Right kidney (tissue), 1 donor: ENCODE measurements at regions not wholly inside any gene's neighbourhood (a gene's known extent, or its start where the extent isn't known, plus 50 kb on each side); places are given as distances from the start of the nearest gene placed in this dataset.
"Not testable (repeated sequence)": the region's sequence is repeated elsewhere in the genome, so short reads cannot be mapped to it uniquely, and the experiment has no call there.

Experiments used
- DNase-seq: peaks from one replicate; pipeline ENCODE4 v3.0.0-alpha.2; 2016

DNA sequence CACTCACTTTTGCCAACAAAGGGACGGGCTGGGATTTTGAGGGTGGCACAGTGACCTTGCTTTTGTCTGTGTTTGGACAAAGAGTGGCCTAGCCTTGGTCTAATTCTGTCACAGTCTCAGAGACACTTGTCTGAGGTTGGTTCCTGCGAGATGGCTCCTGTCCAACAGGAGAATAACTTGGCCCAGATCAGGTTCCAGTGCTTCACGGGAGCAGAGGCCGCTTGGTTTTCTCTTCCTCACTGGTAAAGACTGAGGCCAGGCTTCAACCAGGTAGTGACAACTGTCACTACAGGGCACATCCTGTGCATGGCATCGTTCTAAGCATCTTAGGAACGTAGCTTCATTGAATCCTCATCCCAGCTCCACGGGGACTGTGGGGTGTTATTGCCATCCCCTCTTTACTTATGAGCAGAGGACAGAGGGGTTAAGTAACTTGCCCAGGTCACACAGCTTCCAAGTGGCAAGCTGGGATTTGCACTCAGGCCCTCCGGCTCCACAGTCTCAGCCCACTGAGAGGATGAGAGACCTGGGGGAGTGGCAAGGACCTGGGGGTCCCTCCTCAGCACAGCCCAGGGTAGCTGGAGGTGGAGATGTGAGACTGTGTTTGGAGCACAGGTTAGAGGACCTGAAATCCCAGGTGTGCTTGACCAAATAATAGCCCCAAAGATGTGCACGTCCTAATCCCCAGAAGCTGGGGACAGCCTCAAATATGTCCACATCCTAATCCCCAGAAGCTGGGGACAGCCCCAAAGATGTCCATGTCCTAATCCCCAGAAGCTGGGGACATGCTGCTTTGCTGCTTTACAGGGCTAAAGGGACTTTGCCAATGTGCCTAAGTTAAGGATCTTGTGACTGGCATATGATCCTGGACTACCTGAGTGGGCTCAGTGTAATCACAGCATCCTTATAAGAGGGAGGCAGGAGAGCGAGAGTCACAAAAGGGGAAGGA, 179.2 kb upstream of the RTL1 start:
- no peak for DNase-seq

DNA sequence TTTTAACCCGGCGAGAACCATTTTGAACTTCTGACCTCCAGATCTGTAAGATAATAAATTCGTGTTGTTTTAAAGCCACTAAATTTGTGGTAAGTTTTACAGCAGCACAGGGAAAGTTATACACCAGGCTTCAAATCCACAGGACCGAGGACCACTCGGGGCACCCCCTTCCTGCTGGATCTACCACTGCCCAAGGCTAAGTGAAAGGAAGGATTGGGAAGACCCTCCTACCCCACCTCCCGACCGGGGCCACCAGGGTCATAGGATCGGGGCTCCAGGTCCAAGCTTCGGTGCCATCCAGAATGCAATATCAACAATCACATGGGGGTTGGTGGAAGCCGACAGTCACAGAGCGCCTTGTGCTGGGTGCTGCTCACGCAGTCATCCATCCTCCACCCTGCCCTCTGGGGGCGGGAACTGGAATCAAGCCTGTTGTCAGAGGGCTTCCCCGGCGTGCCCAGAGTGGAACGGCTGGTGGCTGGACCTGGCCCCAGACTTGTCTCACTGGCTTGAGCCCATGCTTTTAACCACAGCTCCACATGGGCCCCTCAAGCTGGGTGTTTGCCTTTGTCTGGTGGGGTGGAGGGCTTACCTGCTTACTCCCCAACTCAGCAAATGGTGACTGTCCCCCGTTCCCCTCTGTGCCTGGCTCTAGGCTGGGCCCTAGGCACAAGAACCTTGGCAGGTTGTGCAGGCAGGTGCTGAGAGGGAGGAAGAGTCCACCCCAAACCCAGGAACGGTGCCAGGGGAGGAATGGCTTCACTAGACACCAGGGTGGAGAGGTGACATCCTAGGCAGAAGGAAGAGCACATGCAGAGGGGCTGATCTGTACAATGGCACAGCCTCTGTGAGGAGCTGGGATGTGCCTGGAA, 180.3 kb upstream of the RTL1 start:
- DNase-seq, result no peak

DNA sequence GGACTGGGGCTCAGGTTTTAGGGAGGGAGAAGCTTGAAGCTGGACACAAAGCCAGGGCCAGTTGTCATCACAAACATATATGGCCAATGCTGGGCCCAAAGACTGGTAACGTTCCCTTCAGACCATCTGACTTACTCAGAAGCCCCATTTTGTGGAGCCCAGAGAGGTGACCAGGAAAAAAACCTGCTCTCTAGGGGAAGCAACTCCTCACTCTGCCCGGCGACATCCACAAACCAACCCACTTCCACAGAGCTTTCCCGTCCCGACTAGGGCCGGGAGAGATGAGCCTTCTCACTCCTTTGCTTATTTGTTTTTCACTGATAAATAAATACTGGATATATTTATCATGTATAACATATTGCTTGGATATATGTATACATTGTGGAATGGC, 180.9 kb upstream of the RTL1 start:
- DNase-seq, result no peak

DNA sequence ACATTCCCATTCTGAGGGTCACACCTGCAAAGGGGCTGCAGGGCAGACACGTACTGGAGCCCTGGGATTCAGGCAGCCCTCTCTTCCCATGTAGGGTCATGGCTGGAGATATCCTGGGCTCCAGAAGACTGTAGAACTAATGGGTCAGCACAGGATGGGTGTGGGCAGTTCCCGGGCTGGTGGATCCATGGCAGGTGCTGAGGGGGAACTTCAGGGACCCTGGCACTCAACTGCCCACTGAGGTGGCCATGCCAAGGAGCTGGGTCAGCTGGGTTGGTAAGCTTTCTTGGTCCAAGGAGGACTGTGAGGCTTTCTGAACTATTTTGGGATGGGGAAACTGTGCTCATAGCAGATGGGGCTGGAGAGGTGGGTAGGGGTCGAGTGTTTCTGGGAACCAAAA, 183.4 kb upstream of the RTL1 start:
- DNase-seq, result no peak

DNA sequence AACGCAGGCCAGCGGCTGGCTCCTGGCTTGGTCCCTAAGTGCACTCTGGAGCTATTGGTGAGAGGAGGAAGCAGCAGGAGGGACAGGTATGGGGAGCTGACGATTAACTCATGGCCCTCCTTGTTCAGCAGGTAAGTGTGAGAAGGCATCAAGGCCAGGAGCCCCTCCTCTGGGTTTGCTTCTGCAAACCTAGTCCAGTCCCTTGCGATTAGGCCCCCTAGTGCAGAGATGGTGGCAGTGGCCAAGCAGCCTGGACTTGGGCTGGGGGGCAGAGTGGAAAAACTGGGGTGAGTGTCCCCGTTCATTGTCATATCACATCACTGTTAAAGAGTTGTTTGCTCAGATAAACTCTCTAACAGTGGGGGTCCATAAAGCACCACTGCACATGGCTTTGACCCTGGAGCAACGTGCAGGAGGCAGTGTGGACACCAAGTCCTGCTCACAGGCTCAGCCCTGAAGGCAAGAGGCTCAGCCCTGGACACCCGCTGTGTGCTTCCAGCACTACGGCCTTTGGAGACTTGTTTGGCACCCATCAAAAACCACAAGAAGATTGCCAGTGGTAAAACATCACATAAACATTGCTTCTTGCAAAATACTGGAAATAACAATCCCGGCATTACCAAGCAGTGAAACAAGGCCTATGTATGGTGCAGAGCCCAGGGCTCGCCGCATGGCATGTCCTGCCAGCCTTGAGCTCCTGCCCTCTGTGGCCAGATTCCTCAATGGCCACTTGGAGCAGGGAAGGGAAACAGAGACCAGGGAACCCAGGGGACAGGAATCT, 184.3 kb upstream of the RTL1 start:
- DNase-seq, result no peak

DNA sequence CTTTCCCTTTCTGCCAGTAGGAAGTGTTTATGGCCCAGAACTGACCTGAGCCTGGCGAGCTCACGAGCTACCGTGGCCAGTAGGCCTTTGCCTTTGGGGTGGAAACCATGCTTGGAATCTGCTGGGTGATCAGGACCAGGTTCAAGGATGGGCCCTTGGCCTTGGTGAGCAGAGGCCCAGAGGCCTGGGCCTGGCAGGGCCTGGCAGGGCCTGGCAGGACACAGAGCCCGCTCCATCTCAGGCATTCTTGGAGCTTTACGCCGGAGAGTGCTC, 184.8 kb upstream of the RTL1 start:
- DNase-seq, result no peak

DNA sequence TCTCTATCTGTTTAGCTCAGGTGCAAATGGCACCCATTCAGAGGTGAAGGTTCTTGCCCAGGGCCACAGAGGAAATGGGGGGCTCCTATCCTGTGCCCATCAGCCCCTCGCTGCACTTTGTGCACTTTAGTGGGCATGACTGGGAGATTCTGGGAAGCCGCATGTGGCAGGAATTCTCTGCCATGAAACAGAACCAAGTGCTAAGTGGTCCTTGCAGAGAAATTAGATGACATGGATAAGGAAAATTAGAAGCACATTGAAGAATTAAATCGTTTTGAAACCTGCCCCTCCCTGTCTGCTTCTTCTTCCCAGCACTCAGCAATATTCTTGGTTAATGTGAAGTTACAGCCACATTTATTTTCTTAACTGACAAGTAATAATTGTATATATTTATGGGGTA, 185.2 kb upstream of the RTL1 start:
- DNase-seq, result no peak

DNA sequence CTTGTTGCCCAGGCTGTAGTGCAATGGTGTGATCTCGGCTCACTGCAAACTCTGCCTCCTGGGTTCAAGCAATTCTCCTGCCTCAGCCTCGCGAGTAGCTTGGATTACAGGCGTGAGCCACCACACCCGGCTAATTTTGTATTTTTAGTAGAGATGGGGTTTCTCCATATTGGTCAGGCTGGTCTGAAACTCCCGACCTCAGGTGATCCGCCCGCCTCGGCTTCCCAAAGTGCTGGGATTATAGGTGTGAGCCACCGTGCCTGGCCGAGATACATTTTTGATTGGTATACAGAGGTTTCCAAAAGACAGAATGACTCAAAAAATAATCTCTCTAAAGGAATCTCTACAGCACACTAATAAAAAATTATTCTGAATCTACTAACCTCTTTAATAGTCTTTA, 187.0 kb upstream of the RTL1 start:
- not testable (repeated sequence) for DNase-seq

DNA sequence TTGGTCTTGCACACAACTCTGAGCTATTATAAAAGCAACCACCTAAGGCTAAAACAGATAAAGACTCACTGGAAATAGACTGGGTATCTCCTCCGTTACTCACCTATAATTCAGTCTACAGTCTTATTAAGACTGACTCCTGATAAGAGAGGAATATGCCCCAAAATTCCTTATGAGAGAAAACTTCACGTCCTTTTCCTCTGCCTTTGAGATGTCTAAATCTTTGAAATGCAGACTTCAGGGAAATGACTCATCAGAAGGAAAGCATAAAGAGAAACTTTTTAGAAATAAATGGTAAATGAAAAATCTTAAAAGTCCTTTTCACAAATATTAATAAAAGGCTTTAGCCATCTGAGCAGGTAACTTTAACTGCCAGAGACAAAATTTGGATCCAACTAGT, 187.5 kb upstream of the RTL1 start:
- DNase-seq, result no peak

DNA sequence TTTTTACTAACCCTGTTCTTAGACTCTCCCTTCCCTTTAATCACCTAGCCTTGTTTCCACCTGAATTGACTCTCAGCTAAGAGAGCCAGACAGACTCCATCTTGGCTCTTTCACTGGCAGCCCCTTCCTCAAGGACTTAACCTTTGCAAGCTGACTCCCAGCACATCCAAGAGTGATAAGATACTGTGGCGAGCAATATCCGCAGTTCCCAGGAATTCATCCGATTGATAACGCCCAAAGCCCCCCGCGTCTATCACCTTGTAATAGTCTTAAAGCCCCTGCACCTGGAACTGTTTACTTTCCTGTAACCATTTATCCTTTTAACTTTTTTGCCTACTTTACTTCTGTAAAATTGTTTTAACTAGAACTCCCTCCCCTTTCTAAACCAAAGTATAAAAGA, 191.4 kb upstream of the RTL1 start:
- DNase-seq, result not testable (repeated sequence)

DNA sequence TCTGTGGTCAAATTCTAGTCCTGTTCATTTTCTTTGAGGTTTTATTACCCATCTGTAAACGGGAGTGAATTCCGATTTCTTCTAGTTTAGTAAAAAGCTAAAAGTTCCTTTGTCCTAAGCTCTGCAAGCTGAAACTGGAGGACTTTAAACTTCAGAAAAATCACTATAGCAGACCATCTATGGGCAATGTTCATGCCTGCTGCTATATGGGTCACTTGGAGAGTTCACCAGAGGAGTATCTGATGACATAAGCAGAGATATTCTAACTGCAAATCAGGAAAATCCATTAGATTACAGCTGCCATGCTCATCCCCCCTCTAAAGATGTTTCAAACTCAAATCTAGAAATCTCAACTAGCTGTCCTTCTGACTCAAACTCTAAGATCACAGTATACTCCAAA, 193.0 kb upstream of the RTL1 start:
- no peak for DNase-seq

DNA sequence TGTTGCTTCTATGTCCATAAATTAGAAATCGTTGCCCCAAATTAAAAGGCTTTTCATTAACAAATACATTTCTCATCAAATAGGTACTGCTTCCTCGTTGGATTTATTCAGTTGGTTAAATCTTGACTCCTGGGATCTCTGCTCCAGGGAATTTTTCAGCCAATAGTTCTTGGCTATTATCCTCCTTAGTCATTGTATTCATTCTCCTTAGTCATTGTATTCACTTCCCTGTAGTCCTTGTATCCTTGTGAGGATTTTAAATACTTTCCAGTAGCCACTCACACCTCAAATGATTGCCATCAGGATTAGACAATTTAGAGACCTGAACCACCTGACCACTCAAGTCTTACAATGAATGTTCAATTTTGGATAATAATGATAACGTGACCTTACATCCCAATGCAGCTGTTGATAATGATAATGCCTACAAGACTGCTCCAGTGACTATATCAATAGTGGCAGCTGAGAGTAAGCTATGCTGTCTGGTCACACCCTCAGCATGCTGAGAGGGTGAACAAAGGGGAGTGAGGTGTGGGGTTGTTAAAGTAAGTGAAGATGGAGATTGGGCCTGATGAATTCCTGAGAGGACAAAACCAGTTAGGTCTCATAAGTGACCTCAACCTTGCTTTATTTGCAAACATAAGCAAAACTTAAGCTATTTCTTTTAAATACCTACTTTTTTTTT, 193.7 kb upstream of the RTL1 start:
- no peak for DNase-seq

DNA sequence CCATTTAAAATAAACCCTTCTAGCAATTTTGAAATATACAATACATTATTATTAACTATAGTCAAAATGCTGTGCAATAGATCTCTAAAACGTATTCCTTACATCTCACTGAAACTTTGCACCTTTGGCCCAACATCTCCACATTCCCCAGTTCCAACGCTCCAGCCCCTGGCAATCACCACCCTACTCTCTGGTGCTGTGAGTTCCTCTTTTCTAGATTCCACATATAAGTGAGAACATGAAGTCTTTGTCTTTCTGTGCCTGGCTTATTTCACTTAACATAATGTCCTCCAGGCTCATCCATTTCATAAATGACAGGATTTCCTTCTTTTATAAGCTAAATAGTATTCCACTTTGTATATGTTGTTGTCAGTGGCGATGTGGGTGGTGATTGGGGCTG, 194.7 kb upstream of the RTL1 start:
- no peak for DNase-seq

DNA sequence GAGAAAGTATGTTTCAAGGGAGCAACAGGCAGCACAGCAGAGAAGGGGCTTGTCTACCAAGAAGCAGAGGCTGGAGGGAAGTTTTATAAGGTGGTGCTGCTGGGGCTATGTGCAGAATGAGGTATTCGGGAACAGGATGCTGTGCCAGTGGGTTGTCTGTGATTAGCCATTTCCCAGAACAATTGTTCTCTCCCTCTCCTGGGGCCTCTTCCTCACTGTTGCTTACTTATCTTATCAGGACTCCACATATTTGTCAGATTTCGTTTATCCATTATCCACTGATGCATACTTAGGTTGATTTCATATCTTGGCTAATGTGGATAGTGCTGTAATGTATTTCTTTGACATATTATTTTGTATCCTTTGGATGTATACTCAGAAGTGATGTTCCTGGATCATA, 195.1 kb upstream of the RTL1 start:
- DNase-seq, result no peak

DNA sequence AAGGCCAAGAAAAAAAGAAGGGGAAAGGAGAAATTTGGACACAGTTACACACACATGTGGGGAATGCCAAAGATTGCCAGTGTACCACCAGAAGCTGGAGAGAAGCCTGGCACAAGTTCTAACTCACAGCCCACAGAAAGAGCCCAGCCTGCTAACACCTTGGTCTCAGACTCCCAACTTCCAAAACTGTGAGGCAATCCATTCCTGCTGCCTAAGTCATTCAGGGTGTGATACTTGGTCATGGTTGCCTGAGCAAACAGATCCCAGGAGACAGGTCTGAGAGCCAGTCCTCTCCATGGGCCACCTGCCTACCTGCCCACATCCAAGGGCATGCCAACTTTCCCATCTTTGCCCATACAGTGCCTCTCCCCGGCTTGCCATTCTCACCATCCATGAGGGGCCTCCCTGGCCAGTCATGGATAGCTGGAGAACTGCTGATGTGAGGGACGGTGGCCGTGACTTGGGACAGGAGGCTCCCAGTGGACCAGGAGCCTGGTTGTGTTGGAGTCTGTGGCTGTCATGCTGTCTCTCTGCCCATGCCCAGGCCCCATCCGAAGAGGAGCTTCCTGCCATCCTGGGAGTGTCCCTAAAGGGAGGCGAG, 198.0 kb upstream of the RTL1 start:
- DNase-seq, result no peak

DNA sequence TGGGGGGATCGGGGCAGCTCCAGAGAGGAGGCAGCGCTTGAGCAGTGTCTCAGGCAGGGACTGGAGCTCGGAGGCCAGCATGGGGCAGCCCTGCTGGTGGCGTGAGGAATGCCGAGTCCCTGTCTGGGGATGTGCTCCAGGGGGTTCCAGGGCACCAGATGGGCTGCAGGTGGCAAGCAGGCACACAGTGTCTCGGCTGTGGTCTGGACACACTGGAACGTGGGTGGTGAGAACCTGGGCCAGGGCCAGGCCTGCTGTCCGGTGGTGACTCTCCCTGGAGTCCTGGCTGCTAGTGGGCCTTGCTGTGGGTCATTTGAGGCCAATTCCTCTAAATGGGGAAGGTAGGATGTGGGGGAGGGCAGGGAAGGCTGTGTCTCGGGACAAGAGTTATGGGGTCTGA, 199.4 kb upstream of the RTL1 start:
- DNase-seq, result no peak

DNA sequence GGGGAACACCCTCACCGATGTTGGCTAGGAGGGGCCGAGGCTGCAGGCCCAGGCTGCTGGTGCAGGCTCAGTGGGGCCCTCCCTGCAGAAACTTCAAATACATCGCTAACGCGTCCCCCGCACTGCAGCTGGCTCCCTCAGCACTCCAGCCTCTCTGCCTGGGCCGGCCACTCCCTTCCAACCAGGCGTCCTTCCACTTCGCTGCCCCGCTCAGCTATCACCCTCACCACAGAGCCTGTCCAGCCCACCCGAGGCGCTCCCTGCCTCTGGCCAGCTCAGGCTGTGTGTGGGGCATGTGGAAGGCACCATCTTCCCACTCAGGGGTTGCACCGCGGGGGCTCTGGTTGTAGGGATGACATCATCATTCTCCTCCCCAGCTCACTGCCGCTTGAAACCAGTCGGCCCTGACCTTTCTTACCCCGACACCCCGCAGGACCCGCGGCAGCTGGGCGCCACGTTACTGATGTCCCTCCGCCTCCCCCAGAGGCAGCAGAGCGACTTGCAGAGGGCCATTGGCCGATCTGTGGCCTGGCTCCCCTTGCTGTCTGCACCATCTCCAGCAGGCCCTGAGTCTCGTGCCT, 199.9 kb upstream of the RTL1 start:
- DNase-seq, result no peak

DNA sequence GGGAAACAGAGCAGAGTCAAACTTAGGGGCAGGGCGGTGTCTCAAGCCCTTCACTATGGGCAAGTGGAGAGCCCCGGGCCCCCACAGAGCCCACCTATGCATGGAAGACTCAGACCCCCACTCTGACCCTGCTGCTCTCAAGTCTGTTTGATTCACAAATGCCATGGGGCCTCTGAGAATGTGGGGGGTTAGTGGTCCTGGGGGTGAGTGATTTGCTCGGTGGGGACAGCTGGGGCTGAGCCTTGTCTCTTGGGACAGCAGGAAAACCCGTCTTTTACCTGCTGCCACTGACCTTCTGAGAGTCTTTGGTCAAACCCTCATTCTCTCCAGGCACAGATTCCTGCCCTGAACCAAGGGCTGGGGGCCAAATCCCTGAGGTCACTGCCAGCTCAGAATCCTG, 201.0 kb upstream of the RTL1 start:
- DNase-seq, result no peak

DNA sequence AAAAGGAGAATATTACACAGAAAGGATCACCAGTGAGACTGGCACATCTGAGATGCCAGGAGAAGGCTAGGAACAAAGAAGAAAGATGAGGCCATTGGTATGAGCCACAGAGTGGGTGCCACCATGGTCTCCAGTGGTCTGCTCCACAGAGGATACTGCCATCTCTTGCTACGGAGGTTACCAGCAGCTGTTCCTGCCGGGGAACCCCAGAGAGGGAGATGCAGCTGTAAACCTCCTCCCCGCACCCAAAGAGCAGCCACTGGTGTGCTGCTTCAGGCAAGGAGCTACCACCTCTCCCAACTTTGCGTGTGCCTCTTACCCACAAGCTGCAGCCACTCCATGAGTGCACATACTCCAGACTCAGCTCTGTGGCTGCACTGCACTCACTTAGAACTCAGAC, 201.5 kb upstream of the RTL1 start:
- DNase-seq, result no peak

DNA sequence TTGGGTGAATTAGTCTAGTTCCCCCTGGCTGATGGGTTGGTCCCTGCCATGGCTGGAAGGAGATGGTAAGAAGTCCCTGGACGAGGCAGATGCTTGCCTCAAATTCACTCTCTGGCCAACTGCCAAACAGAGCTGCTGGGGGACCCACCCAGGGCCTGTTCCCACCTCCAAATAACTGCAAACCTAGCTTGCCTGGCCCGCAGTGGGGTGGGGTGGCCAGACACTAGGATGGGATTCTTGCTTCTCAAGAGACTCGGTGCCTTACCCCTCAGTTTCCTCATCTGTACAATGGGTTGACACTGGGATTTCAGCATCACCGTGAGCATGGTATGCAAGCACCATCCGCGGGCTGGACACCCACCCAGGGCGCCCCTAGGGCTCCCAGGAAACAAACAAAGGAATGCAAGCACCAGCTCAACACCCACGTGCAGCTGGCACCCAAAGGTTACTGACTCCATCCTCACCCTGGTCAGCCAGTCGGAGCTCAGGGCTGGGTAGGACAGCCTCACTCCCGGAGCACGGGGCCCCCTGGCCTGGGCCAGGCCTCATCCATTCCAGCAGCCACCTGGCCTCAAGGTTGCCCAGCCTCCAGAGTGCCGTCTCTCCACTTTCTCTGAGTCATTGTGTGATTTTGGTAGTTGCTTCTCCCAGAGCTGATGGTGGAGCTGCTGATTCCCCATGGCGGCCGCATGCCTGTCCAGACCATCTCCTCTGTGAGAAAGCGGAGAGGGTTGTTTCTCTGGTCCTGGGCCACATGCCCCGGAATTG, 205.2 kb upstream of the RTL1 start:
- no peak for DNase-seq

DNA sequence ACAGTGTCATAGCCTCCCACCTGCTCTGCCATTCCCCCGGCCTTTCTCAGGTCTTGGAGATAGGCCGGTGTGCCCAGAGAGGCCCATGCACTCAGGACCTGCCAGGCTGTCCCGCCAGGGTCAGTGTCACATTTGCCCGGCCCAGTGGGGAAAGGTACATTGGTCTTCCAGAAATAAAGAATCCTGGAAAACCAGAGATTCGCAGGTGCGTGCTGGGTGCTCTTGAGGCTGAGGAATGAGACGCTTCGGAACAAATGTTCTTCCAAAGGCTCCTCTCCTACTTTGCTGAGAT, 205.8 kb upstream of the RTL1 start:
- no peak for DNase-seq
